ENCODE measurements at regions not wholly inside any gene's neighbourhood (a gene's known extent, or its start where the extent isn't known, plus 50 kb on each side); places are given as distances from the start of the nearest gene placed in this dataset.

GRCh38 chr18:40016405-40016804 is 1938.6 kb upstream of the PIK3C3 start:
- DNase-seq (ENCODE audit: low spot score in 2 of 2), result no peak
- no peaks in the 10 kb centered on the region for H3K36me3 ChIP-seq
- no peak overlapping the region for H3K4me3 ChIP-seq
- TF ChIP-seq POLR2AphosphoS5 (IDR thresholded peaks at IDR 0.05) (no peak), CTCF (IDR thresholded peaks at IDR 0.05) (no peak), POLR2A (IDR thresholded peaks at IDR 0.05) (no peak), EP300 (IDR thresholded peaks at IDR 0.05) (no peak)
- H3K27me3 ChIP-seq, result no peaks in the 10 kb centered on the region
- H3K4me1 ChIP-seq, result no peaks in the 10 kb centered on the region
- no peaks in the 10 kb centered on the region for H3K9me3 ChIP-seq
- no peak overlapping the region for H3K27ac ChIP-seq
- 88% methylated on average over 1 of the region's 1 CpG for WGBS

DNA sequence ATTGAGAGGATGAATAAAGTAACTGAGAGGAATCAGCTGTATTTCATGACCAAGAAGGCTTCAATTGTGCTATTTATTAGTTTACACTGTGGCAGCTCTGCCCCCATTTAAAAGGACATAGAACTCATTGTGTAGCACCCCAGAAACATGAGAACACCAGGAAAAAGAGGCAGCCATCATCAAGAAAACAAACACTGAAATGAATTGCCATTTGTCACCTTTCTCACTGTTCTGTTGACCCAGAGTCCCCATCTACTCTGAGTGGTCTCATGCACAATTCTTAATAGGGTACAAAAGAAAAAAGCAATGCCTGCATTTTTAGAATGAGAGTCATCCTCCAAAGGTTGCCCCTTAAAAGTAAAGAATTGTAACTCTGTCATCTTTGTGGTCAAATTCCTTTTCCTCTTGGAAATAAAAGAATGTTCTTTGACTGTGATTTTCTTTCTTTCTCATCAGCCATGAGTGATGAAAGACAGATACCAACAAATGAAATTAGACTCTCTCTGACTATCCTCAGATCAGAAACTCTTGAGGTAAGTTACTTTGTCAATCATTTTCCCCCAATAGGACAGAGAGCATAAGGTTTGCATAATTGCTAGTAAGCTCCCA is 1941.9 kb upstream of the PIK3C3 start:
- TF ChIP-seq POLR2A (IDR thresholded peaks at IDR 0.05) (no peak), EP300 (IDR thresholded peaks at IDR 0.05) (no peak), POLR2AphosphoS5 (IDR thresholded peaks at IDR 0.05) (no peak), CTCF (IDR thresholded peaks at IDR 0.05) (no peak)
- no peak for DNase-seq (ENCODE audit: low spot score in 2 of 2)

GRCh38 chr18:40011201-40011600 is 1943.8 kb upstream of the PIK3C3 start:
- no peak for TF ChIP-seq POLR2AphosphoS5 (IDR thresholded peaks at IDR 0.05)
- TF ChIP-seq EP300 (IDR thresholded peaks at IDR 0.05), result no peak
- no peaks in the 10 kb centered on the region for H3K27me3 ChIP-seq

More for the DNA sequence above, 1941.9 kb upstream of the PIK3C3 start:
- Histone ChIP-seq H3K27ac (no peak overlapping the region), H3K9me3 (no peaks in the 10 kb centered on the region), H3K27me3 (no peaks in the 10 kb centered on the region), H3K4me1 (no peaks in the 10 kb centered on the region), H3K36me3 (no peaks in the 10 kb centered on the region), H3K4me3 (no peak overlapping the region)

GRCh38 chr18:40006634-40007033 is 1948.4 kb upstream of the PIK3C3 start:
- Histone ChIP-seq H3K36me3 (no peaks in the 10 kb centered on the region), H3K27me3 (no peaks in the 10 kb centered on the region), H3K27ac (no peak overlapping the region), H3K9me3 (no peaks in the 10 kb centered on the region), H3K4me1 (no peaks in the 10 kb centered on the region), H3K4me3 (no peak overlapping the region)
- DNase-seq (ENCODE audit: low spot score in 2 of 2), result no peak
- WGBS, result 67% methylated on average over 4 of the region's 4 CpGs
- TF ChIP-seq POLR2AphosphoS5 (IDR thresholded peaks at IDR 0.05), result no peak
- TF ChIP-seq EP300 (IDR thresholded peaks at IDR 0.05), result no peak
- TF ChIP-seq POLR2A (IDR thresholded peaks at IDR 0.05), result no peak
- no peak for TF ChIP-seq CTCF (IDR thresholded peaks at IDR 0.05)

More at GRCh38 chr18:40011201-40011600, 1943.8 kb upstream of the PIK3C3 start:
- Histone ChIP-seq H3K4me3 (no peak overlapping the region), H3K4me1 (no peaks in the 10 kb centered on the region), H3K36me3 (no peaks in the 10 kb centered on the region), H3K9me3 (no peaks in the 10 kb centered on the region), H3K27ac (no peak overlapping the region)
- DNase-seq (ENCODE audit: low spot score in 2 of 2), result no peak
- WGBS, result 83% methylated on average over 1 of the region's 1 CpG

DNA sequence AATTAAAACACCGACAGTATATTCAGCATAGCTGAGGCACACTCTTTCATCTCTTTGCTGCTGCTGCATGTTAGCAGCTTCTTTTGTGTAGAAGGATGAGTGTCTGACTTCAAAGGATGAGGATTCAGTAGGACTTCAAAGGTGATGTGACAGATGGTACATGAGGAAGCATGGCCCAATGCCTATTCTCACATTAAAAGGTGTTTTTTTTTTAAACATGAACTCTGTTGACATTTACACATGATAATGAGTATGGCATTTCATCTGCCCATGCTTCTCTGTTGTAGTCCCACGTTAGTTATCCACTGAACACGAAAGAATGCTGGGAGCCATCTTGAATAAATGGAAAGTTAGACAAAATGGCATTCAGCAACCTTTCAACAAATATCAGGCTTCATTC is 1950.8 kb upstream of the PIK3C3 start:
- Histone ChIP-seq H3K4me1 (no peaks in the 10 kb centered on the region), H3K9me3 (no peaks in the 10 kb centered on the region), H3K27me3 (no peaks in the 10 kb centered on the region), H3K4me3 (no peak overlapping the region), H3K36me3 (no peaks in the 10 kb centered on the region), H3K27ac (no peak overlapping the region)
- TF ChIP-seq POLR2A (IDR thresholded peaks at IDR 0.05), result no peak
- no peak for TF ChIP-seq POLR2AphosphoS5 (IDR thresholded peaks at IDR 0.05)
- no peak for TF ChIP-seq EP300 (IDR thresholded peaks at IDR 0.05)
- TF ChIP-seq CTCF (IDR thresholded peaks at IDR 0.05), result no peak
- 78% methylated on average over 3 of the region's 3 CpGs for WGBS
- DNase-seq (ENCODE audit: low spot score in 2 of 2), result no peak

DNA sequence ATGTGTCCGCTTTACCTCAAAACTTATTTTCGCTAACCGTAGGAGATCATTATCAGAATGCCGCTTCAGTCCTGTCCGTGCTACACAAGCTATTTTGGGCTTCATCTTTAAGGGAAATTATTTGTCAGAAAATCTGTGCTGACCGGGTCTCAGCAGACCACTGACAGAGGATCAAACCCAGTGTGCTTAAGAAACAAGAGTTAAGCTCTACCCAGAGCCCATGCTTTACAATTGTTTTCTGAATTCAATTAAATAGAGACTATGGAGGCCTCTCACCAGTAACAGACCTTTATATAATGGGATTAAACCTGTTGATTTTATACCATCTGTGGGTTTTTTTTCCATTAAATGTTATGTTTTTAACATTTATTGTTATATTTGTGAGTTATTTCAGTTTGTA is 1956.7 kb upstream of the PIK3C3 start:
- no peaks in the 10 kb centered on the region for H3K27me3 ChIP-seq
- no peaks in the 10 kb centered on the region for H3K9me3 ChIP-seq
- 90% methylated on average over 6 of the region's 6 CpGs for WGBS
- H3K36me3 ChIP-seq, result no peaks in the 10 kb centered on the region
- TF ChIP-seq EP300 (IDR thresholded peaks at IDR 0.05) (no peak), CTCF (IDR thresholded peaks at IDR 0.05) (no peak), POLR2A (IDR thresholded peaks at IDR 0.05) (no peak), POLR2AphosphoS5 (IDR thresholded peaks at IDR 0.05) (no peak)
- DNase-seq (ENCODE audit: low spot score in 2 of 2), result no peak
- no peaks in the 10 kb centered on the region for H3K4me1 ChIP-seq
- H3K27ac ChIP-seq, result no peak overlapping the region
- no peak overlapping the region for H3K4me3 ChIP-seq
